GM18868 (cell line): ENCODE measurements at regions not wholly inside any gene's neighbourhood (a gene's known extent, or its start where the extent isn't known, plus 50 kb on each side); places are given as distances from the start of the nearest gene placed in this dataset.
A peak's percentile ranks its signal among the peaks of the same experiment; 100 is the strongest.

ENCODE experiments used
- ATAC-seq: cut with Tn5 transposase; IDR thresholded peaks from one replicate; pipeline ENCODE4 v1.9.1; 2021; ENCODE audit warnings: mild to moderate bottlenecking, moderate library complexity; ENCODE audit not compliant: unreplicated experiment

GRCh38 chr5:138666226-138666742 is 86.9 kb upstream of the CTNNA1 start:
- no peak for ATAC-seq

DNA sequence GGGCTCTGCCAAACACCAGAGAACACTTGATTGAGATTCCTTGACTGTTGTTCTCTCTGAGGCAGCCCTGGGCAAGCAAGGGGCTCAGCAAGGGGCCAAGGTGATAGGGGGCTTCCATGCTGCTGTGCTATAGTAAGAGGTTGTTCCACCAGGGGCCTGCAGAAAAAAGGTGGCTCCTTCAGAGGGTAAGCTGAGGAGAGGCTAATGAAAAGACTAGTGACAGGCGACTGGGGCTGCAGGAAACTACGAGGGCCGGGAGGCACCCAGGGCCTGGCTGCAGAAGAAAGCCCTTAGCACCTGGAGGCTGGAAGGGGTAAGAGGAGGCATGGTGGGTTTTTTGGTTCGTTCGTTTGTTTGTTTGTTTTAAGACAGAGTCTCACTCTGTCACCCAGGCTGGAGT is 88.0 kb upstream of the CTNNA1 start:
- no peak for ATAC-seq

DNA sequence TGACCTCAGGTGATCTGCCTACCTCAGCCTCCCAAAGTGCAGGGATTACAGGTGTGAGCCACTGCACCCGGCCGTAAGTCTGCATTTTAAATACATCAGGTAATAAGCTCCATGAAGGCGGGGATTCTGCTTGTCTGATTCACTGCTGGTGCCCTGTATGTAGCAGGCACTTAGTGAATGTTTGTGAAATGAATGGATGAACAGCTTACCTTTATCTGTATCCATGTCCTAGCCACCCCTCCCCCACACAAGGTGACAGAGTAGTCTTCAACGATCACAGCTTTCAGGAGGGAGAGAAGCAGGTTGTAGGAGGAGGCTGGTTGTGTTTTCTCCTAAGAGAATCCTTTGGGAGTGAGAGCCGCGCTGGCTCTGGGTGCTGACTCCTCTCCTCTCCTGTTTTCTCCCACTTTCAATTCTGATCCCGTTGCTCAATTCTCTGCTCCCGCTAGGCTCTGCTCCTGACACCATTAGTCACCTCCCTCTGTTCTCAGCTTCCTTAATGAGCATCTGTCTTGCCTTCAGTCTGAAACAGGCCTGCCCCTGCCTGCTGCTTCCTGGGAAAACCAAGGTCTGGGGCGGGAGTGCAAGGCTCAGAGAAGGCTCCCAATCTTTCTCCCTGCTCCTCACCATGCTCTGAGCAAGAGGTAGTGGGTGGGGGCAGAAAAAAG is 88.8 kb upstream of the CTNNA1 start:
- ATAC-seq = no peak

GRCh38 chr5:138663561-138663960 is 88.4 kb upstream of the HSPA9 start:
- ATAC-seq = no peak

GRCh38 chr5:138663009-138663408 is 87.8 kb upstream of the HSPA9 start:
- peak; percentile 67 for ATAC-seq

GRCh38 chr5:138662599-138662998 is 87.4 kb upstream of the HSPA9 start:
- peak; percentile 27 for ATAC-seq

GRCh38 chr5:138661991-138662434 is 86.8 kb upstream of the HSPA9 start:
- no peak for ATAC-seq

DNA sequence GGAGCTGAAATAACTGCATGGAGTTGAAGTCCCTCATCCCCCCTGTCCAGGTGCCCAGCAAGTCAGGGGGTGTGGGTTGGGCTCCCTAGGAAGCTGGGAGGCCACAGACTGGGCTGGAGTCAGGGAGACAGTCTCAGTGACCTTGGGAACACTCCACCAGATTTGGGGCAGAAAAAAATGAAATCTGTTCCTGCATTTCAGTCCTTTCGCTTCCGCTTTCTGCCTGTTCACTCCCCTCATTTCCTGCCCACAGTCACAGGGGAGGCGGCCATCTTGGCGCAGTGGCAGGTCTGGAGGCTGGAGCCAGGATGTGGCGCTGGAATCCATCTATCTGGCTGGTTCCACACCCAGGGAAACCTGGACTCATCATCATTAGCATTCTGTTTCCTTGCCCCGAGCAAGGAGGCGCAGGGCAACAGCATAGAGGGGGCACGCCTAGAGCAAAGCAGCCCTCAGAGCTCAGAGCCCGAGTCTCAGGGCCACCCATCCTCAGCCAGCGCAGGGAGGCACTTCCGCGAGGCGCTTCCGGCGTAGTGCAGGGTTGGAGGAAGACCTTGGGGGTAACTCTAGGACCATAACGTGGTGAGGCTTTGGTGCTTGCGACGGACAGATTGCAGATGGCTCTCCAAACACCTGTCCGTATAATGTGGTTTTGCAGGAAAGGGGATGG is 86.2 kb upstream of the HSPA9 start:
- no peak for ATAC-seq

DNA sequence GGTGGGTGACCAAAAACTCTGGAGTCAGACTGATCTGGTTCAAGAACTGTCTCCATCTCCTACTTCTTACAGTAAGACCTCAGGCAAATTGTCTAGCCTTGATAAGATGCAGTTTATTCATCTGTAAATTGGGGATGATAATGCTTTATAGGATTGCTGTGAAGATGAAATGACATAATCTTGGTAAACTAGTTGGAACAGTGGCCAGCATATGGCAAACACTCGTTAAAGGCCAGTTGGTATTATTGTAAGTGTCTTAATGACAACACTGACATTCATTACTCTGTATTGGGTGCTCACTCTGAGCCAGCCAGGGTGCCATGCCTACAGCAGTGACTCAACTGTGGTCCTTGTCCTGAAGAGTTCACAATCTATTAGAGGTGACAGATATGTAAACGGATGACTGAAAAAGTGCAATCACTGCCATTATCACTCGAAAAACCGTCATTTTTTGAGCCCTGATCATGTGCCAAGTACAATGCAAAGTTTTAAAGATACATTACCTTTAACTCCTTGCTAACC is 84.9 kb upstream of the HSPA9 start:
- no peak for ATAC-seq

DNA sequence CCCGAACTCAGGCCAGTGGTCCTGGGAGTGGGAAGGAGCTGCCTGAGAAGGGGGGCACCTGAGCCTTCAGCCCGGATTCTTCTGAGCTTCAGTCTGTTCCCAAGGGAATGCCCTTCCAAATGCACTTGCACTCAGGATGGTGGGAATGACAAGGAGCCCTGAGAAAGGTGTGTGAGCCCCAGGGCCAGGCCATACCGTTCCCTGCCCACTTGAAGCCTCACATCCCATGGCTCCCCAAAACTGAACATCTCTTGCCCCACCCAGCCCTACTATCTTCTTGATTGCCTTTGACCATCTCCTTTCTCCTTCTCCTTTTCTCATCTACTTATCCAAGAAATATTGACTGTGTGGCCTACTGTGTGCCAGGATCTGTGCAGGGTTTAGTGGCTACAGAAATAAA is 84.4 kb upstream of the HSPA9 start:
- ATAC-seq = no peak

DNA sequence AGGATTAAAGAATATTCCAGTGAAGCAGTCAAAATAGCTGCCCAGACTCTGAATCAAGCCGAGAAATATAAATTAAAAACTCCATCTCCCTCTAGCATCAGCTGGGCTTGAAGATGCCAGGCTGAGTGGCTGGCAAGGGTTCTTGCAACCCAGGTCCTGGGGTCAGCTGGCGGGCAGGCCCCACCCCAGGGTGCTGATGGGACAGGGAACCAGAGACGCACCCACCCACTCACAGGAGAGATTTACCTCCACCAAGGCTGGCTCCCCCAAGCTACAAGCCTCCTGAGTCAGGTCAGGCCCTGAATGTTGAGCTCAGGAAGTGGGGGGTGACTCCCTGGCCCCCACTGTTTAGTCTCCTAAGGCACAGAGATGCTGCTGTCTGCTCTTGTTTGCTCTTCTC is 83.9 kb upstream of the HSPA9 start:
- no peak for ATAC-seq

DNA sequence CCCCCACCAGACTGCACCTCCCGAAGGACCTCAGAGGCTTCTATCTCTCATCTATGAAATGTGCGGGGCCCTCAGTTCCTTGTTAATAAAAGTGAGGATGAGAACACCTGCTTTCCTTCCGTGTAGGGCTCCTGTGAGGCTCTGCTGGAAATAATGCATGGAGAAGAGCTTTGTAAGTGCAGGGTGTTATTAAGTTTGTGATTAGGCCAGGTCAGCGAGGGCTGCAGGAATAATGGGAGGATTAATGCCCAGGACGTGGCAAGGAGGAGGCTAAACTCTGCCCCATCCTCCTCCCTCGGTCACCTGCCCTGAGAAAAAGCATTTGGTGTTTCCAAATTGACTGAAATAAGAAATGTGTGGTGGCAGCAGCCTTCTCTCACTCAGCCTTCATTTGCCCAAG is 83.5 kb upstream of the HSPA9 start:
- no peak for ATAC-seq

DNA sequence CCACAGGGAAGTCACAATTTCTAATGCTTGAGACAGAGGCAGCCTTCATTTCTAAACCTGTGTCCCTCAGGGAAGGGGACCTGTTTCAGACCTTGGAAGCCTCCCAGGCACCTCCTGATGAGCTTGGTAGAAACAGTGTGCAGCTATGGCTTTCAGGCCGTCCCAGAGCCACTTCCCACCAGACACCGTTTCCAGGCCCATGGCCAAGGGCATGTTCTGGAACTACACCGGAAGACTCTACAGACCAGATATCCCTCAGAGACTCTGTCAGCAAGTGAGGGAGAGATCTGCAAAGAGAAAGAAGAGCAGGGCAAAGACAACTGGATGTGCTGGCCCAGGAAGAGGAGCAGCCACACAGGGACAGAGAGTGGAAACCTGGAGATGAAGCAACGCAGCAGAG is 82.2 kb upstream of the HSPA9 start:
- no peak for ATAC-seq

DNA sequence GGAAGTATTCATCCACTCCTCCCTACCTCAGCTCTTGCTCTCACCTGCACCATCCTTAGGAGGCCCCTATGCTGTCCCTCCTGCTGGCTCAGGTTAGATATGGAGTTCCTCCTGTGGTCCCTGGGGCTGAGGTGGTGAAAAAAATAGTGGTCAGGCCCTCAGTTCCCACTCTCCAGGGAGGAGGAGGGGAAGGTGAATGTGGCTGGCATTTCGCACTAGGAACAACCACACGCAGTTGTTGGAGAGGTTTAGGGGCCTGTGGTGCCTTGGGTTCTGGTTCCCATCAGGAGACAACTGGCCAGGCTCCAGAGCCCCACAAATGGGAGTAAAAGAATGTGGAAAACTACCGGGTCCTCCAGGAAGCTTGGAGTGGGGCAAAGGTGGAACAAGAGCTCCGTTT is 81.7 kb upstream of the HSPA9 start:
- ATAC-seq = no peak

GRCh38 chr5:138655530-138656190 is 80.5 kb upstream of the HSPA9 start:
- ATAC-seq = no peak

DNA sequence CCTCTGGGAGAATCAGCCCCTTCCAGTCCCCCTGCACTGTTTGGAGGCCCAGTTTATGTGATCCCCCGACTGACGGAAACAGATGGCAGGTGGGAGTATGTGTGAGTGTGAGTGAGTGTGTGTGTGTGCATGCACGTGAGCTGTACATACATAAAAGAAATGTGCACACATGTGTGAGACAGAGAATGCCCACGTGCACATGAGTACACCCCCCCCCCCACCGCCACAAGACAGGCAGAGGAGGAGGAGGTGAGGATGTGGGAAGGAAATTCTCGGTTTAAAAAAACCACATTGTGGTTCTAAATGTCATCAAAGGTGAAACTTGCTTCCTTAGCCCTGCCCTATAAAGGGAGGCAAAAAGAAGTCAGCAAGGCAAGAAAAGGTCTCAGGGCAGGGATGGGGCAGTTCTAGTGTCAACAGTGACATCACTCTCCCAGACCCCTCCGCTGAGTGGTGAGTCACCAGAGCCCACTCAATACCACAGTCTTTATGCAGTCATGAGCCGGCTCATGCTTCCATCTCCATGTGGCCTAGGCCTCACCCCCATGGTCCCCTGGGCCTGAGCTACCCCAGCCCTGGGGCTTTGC is 79.2 kb upstream of the HSPA9 start:
- ATAC-seq = peak; percentile 71

DNA sequence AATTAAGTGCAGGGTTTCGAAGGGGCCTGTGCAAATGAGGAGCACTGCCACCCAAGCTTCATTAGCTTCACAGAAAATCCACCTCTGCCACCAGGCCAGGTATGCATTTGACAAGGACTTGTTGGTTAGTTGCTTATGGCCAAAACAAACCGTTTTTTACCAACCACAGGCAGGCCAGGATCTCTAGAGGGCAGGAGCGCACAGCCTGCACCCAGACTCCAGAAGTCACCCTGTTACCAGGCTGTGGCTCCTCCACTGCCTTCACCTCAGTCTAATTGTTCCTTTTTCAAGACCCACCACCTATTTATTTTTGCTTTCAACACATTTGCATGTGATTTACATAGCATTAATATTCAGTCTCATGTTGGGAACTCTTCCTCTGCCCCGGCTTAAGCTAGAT is 78.3 kb upstream of the HSPA9 start:
- no peak for ATAC-seq

DNA sequence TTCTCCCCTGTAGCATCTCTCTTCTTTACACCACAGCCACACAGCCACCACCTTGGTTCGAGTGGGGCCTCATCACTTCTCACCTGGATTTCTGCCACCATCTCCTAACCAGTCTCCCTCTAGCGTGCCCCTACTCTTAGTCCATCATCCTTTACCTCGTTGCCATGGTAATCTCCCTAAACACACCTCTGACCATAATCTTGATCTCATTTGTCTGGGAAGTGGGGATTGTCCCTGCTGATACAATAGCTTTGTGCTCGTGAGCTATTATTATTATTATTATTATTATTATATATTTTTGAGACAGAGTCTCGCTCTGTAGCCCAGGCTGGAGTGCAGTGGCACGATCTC is 76.5 kb upstream of the HSPA9 start:
- no peak for ATAC-seq

- no peak for ATAC-seq
These were observed 76.0 kb upstream of the HSPA9 start for GRCh38 chr5:138651058-138651766.

GRCh38 chr5:138650196-138650595 is 75.0 kb upstream of the HSPA9 start:
- ATAC-seq = no peak

GRCh38 chr5:138649775-138650174 is 74.6 kb upstream of the HSPA9 start:
- ATAC-seq = no peak
